ENCODE measurements at regions not wholly inside any gene's neighbourhood (a gene's known extent, or its start where the extent isn't known, plus 50 kb on each side); places are given as distances from the start of the nearest gene placed in this dataset.

DNA sequence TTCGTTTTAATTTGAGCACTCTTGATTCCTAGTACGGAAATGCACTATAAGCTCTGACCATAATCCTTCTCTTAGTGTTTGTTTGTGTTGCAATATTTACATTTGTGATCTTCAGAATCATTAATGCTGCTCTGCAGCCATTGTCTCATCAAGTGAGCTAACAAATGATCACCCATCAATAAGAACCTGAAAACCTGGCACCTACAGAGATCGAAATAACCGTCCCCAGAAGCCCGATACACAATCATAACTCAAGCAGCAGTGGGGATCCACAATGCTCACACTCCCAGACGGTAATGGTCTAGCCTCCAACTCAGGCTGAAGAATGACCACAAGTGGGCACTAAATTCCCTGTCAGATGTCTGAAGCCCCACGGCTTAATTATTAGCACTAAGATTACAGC is 156.0 kb upstream of the NFE2L3 start:
- no peaks in the 10 kb centered on the region for H3K36me3 ChIP-seq
- no peak overlapping the region for H3K4me3 ChIP-seq
- DNase-seq = no peak
- no peak overlapping the region for H3K27ac ChIP-seq
- TF ChIP-seq POLR2A (IDR thresholded peaks at IDR 0.05) = no peak
- TF ChIP-seq, protein P1, sequence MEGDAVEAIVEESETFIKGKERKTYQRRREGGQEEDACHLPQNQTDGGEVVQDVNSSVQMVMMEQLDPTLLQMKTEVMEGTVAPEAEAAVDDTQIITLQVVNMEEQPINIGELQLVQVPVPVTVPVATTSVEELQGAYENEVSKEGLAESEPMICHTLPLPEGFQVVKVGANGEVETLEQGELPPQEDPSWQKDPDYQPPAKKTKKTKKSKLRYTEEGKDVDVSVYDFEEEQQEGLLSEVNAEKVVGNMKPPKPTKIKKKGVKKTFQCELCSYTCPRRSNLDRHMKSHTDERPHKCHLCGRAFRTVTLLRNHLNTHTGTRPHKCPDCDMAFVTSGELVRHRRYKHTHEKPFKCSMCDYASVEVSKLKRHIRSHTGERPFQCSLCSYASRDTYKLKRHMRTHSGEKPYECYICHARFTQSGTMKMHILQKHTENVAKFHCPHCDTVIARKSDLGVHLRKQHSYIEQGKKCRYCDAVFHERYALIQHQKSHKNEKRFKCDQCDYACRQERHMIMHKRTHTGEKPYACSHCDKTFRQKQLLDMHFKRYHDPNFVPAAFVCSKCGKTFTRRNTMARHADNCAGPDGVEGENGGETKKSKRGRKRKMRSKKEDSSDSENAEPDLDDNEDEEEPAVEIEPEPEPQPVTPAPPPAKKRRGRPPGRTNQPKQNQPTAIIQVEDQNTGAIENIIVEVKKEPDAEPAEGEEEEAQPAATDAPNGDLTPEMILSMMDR (IDR thresholded peaks at IDR 0.05) = peak in 3 of 6 experiments; percentile 17 to 27 (median 25)
- H3K4me1 ChIP-seq = peaks cover 0 to 10% (median 0%) of the 10 kb centered on the region in 4 donors
- H3K27me3 ChIP-seq = no peaks in the 10 kb centered on the region
- H3K9me3 ChIP-seq = no peaks in the 10 kb centered on the region

DNA sequence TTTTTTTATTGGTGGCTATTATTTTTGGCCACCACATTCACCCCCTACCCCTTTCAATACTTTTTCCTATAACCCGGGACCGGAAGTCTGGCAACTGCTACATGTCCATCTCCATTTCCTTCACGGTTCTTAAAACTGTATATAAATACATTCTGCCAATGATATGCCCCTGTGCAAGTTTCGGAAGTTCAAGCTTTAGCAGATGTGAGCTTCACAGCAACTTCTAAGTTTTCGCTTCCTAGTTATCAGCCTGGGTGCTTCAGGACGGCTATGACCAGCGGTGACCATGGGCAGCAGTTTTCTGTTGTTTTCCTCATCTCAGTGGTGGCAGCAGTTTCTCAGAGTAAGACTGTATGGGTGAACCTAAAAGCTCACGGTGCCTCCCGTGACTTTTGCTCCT is 153.5 kb upstream of the NFE2L3 start:
- TF ChIP-seq, protein P1 (IDR thresholded peaks at IDR 0.05) = no peak
- no peak for TF ChIP-seq POLR2A (IDR thresholded peaks at IDR 0.05)
- Histone ChIP-seq H3K9me3 (no peaks in the 10 kb centered on the region), H3K27me3 (no peaks in the 10 kb centered on the region), H3K4me1 (peaks cover 0 to 10% (median 0%) of the 10 kb centered on the region in 4 donors), H3K4me3 (no peak overlapping the region), H3K27ac (no peak overlapping the region), H3K36me3 (no peaks in the 10 kb centered on the region)
- no peak for DNase-seq

DNA sequence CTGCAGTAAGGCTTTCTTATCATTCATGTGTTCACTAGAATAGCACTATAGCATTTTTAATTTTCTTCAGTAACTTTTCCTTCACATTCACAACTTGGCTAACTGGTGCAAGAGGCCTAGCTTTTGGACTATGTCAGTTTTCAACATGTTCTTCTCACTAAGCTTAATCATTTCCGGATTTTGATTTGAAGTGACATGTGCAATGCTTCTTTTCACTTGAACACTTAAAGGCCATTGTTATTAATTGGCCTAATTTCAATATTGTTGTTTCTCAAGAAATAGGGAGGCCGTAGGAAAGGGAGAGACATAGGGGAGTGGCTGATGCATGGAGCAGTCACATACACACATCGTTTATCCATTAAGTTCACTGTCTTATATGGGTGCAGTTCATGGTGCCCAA is 151.2 kb upstream of the NFE2L3 start:
- Histone ChIP-seq H3K4me1 (no peaks in the 10 kb centered on the region), H3K9me3 (no peaks in the 10 kb centered on the region), H3K27me3 (no peaks in the 10 kb centered on the region), H3K27ac (no peak overlapping the region), H3K4me3 (no peak overlapping the region), H3K36me3 (no peaks in the 10 kb centered on the region)
- TF ChIP-seq POLR2A (IDR thresholded peaks at IDR 0.05) = no peak
- TF ChIP-seq, protein P1 (IDR thresholded peaks at IDR 0.05) = no peak
- no peak for DNase-seq

DNA sequence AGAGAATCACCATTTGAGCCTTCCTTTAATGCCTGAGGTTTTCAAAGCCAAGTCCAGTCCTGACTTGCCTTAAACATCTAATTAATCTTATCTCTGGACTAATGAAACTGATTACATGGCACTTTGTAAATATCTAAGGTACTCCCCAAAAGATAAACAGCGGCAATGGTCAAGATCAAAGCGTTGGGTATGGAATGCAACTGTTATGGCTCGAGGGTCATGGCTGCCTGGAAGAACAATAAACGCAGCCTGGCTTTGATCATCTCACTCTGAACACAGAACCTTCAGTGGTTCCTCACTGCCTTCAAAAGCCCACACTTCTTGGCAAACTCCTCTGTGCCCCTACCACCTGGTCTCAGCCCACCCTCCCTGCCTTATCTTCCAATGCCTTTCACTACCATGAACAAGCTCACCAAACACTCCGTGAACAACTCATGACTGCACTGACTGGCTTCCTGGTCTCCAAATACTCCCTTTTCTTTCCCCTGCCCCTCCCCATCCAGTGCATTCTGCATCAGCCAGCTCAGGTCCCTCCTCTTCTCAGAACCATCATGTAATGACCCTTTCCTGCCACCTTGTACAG is 150.2 kb upstream of the NFE2L3 start:
- H3K4me1 ChIP-seq = no peaks in the 10 kb centered on the region
- no peaks in the 10 kb centered on the region for H3K9me3 ChIP-seq
- TF ChIP-seq, protein P1 (IDR thresholded peaks at IDR 0.05) = no peak
- TF ChIP-seq POLR2A (IDR thresholded peaks at IDR 0.05) = no peak
- H3K27me3 ChIP-seq = no peaks in the 10 kb centered on the region
- no peak for DNase-seq
- no peaks in the 10 kb centered on the region for H3K36me3 ChIP-seq
- H3K27ac ChIP-seq = no peak overlapping the region
- no peak overlapping the region for H3K4me3 ChIP-seq

DNA sequence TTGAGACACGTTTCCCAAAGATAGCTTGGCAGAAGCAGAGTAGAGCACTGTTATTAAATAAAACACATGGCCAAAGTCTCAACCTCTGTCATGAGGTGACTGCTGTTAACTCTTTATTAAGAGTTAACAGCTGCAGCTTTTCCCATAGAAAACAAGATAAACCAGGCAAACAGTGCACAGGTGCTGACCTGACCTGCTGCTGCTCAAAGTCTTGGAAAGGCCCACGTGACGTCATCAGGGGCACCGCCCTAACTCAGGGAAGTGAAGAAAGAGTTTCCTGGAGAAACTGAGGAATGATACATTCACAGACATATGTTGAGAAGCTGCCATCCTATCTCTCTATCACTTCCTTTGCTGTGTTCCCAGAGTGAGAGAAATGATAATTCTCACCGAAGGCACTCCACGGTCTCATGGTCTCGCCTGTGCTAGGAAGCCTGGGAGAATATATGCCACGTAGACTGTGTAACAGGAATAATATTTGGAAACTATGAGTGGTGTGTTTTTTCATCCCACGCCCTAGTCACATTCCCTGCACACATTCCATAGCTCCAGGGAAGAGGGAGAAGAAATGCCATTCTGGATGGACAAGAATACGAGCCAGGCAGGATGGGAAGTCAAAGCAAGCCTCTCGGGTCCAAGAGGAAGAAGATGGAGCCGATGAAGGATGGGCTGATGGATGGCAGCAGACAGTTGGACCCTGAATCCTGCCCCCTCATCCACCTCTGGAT is 146.2 kb upstream of the NFE2L3 start:
- H3K27ac ChIP-seq = no peak overlapping the region
- peak in 2 of 3 donors; percentile 57 to 62 for DNase-seq
- H3K4me1 ChIP-seq = no peaks in the 10 kb centered on the region
- no peak overlapping the region for H3K4me3 ChIP-seq
- no peak for TF ChIP-seq POLR2A (IDR thresholded peaks at IDR 0.05)
- TF ChIP-seq, protein P1 (IDR thresholded peaks at IDR 0.05) = no peak
- no peaks in the 10 kb centered on the region for H3K36me3 ChIP-seq
- no peaks in the 10 kb centered on the region for H3K27me3 ChIP-seq
- no peaks in the 10 kb centered on the region for H3K9me3 ChIP-seq

Measured in Peyer's patch (tissue), 4 donors.